HepG2 (cell line): ENCODE measurements at regions not wholly inside any gene's neighbourhood (a gene's known extent, or its start where the extent isn't known, plus 50 kb on each side); places are given as distances from the start of the nearest gene placed in this dataset.

Experiments used
- ATAC-seq: fragments of 200-7000 bp; cut with Tn5 transposase; 3 replicates; pipeline ENCODE4 v1.9.1; 2020; ENCODE audit warnings: mild to moderate bottlenecking, moderate library complexity
- BruUV-seq: library from RNA; stranded (reverse); fragments of 400-500 nt; replicated peaks from 2 replicates; lab custom pipeline; 2021; lab: Mats Ljungman, UMichigan
- CTCF ChIA-PET: fragments of 300-600 bp; formaldehyde crosslinking; extraction: SDS; loops from one replicate; lab custom pipeline; 2021; ENCODE audit warnings: low total read pairs, inconsistent platforms, low intra/inter-chr PET ratio; lab: Yijun Ruan, JAX
- POLR2A ChIA-PET: fragments of 350-600 bp; sonication (Branson Sonifier 250); formaldehyde crosslinking; loops from one replicate; lab custom pipeline; 2020; ENCODE audit warnings: antibody characterized with exemption, inconsistent platforms; lab: Yijun Ruan, JAX
- DNase-seq: peaks from one replicate; pipeline ENCODE4 v3.0.0-alpha.2; 2015; ENCODE audit warnings: low spot score
- FAIRE-seq: peaks from 3 replicates; lab custom pipeline; 2011; peaks lifted over from hg19 to GRCh38; lab: Jason Lieb, UNC
- H2AFZ ChIP-seq: one replicate; pipeline ENCODE4 v1.6.1; 2011; ENCODE audit warnings: low read length, inconsistent platforms
- H3K27ac ChIP-seq: fragments of 300-600 bp; 3 replicates; pipeline ENCODE4 v1.8.0; 2011; ENCODE audit warnings: mixed run types, mild to moderate bottlenecking, mixed read lengths, low read length, inconsistent platforms; ENCODE audit not compliant: insufficient read depth; ENCODE audit errors: extremely low read length
- H3K27me3 ChIP-seq, 2 experiments: fragments of 200-600 bp in 1 of 2; 2 replicates in 1 of 2; 3 replicates in 1 of 2; pipeline versions ENCODE4 v1.6.0 to v1.8.0; 2011; ENCODE audit warnings: low read length in 2 of 2, mild to moderate bottlenecking in 2 of 2, moderate library complexity in 2 of 2, inconsistent platforms in 1 of 2; ENCODE audit not compliant: insufficient read depth in 2 of 2, control insufficient read depth in 1 of 2
- H3K36me3 ChIP-seq, 2 experiments: fragments of 200-600 bp in 1 of 2; replicated peaks in 1 of 2; 2 replicates in 1 of 2; 3 replicates in 1 of 2; pipeline versions ENCODE4 v1.5.1 to v1.8.0; 2011; ENCODE audit warnings: low read length in 2 of 2, inconsistent platforms in 1 of 2; ENCODE audit not compliant: insufficient read depth in 2 of 2, control insufficient read depth in 1 of 2
- H3K4me1 ChIP-seq: 2 replicates; pipeline ENCODE4 v1.5.1; 2012; ENCODE audit warnings: low read length, inconsistent platforms; ENCODE audit not compliant: insufficient read depth
- H3K4me2 ChIP-seq: 2 replicates; pipeline ENCODE4 v1.6.0; 2011; ENCODE audit warnings: low read depth, low read length, inconsistent platforms
- H3K4me3 ChIP-seq, 3 experiments: fragments of 200-600 bp in 1 of 3; sonication (generic), shearing (Covaris generic) in 1 of 3; replicated peaks in 1 of 3; 2 replicates each; pipeline ENCODE4 v1.5.1; 2011 to 2016; ENCODE audit warnings: low read length in 3 of 3, inconsistent platforms in 2 of 3, low read depth in 2 of 3, mild to moderate bottlenecking in 2 of 3, control low read depth in 1 of 3, mixed read lengths in 1 of 3; ENCODE audit not compliant: insufficient read depth in 1 of 3
- H3K79me2 ChIP-seq: one replicate; pipeline ENCODE4 v1.6.1; 2011; ENCODE audit warnings: low read length, inconsistent platforms; ENCODE audit not compliant: insufficient read depth
- H3K9ac ChIP-seq: 2 replicates; pipeline ENCODE4 v1.6.0; 2011; ENCODE audit warnings: mild to moderate bottlenecking, low read depth, low read length, inconsistent platforms; ENCODE audit not compliant: insufficient read depth
- H3K9me3 ChIP-seq: 2 replicates; pipeline ENCODE4 v1.5.1; 2012; ENCODE audit warnings: mild to moderate bottlenecking, low read length
- H4K20me1 ChIP-seq: 2 replicates; pipeline ENCODE4 v1.6.0; 2011; ENCODE audit warnings: inconsistent platforms, mild to moderate bottlenecking, low read length, moderate library complexity; ENCODE audit not compliant: insufficient read depth
- E2F5 ChIP-seq: sonication (generic); formaldehyde crosslinking; conservative IDR thresholded peaks from 2 replicates; pipeline ENCODE4 v1.4.0; 2020; ENCODE audit warnings: missing genetic modification reagents
- HMG20B ChIP-seq: conservative IDR thresholded peaks from 2 replicates; pipeline ENCODE4 v1.6.1; 2016; ENCODE audit warnings: missing genetic modification reagents, missing compliant biosample characterization
- KDM6A ChIP-seq: IDR thresholded peaks from 2 replicates; pipeline ENCODE4 v1.6.1; 2016; ENCODE audit warnings: low read depth
- MAFF ChIP-seq: IDR thresholded peaks from 2 replicates; pipeline ENCODE4 v1.6.1; 2011; ENCODE audit warnings: low read depth, low read length, improper control_type of control experiment
- MAFK ChIP-seq, 2 experiments: IDR thresholded peaks in 1 of 2; conservative IDR thresholded peaks in 1 of 2; 2 replicates each; pipeline ENCODE4 v1.6.1; 2011; ENCODE audit warnings: improper control_type of control experiment in 2 of 2, low read length in 2 of 2
- ZKSCAN1 ChIP-seq: fragments of 150-350 bp; IDR thresholded peaks from 2 replicates; pipeline ENCODE4 v1.6.1; 2014; ENCODE audit warnings: low read length
- WGBS: methylation state at CpG from one replicate; pipeline ENCODE4 v1.1.6; 2017; ENCODE audit warnings: low lambda C conversion rate; 5-methylcytosine and 5-hydroxymethylcytosine counted together
- in situ Hi-C: cut with HindIII; loops from 2 replicates; pipeline ENCODE4 v1.10.0; 2017; ENCODE audit warnings: low pct_unique_long_range_greater_than_20kb; ENCODE audit not compliant: extremely low pct_ligation_motif_present
- intact Hi-C: fragments of 100-400 bp; cut with micrococcal nuclease; formaldehyde crosslinking; loops from one replicate; pipeline ENCODE4 v1.10.0; 2022; ENCODE audit not compliant: unreplicated experiment

GRCh38 chr9:73532985-73533384, 381.3 kb downstream of the ANXA1 start:
- no peak overlapping the region for H3K4me2 ChIP-seq
- no peaks in the 10 kb centered on the region for H3K4me1 ChIP-seq
- ChIA-PET POLR2A (no interaction called here), CTCF (no interaction called here)
- H3K9ac ChIP-seq, result no peak overlapping the region
- no TSS peak for BruUV-seq
- in situ Hi-C loops (no loop called here), intact Hi-C loops (no loop called here)
- under 1% methylated on average over 4 of the region's 4 CpGs for WGBS
- no peak overlapping the region for H2AFZ ChIP-seq
- FAIRE-seq, result no peak
- peak in 1 of 2 experiments; percentile 56; a peak in 2 of 4 replicates for TF ChIP-seq MAFK (conservative IDR thresholded peaks at IDR 0.05 in 1 of 2, IDR thresholded peaks at IDR 0.05 in 1 of 2; ENCODE audit: low read length in 2 of 2)
- no peak for TF ChIP-seq HMG20B (CRISPR knock-in tag)
- peak; percentile 30; the same call in 1 of the 2 replicates for TF ChIP-seq MAFF
- TF ChIP-seq KDM6A, result no peak
- TF ChIP-seq ZKSCAN1, result no peak
- no peaks in the 10 kb centered on the region for H3K79me2 ChIP-seq
- H3K4me3 ChIP-seq, result no peak overlapping the region
- H4K20me1 ChIP-seq, result no peaks in the 10 kb centered on the region
- H3K9me3 ChIP-seq, result no peaks in the 10 kb centered on the region
- no peaks in the 10 kb centered on the region for H3K27me3 ChIP-seq
- DNase-seq, result no peak
- no peaks in the 10 kb centered on the region for H3K36me3 ChIP-seq
- H3K27ac ChIP-seq, result no peak overlapping the region
- ATAC-seq, result no peak

GRCh38 chr9:73536403-73536802, 384.7 kb downstream of the ANXA1 start:
- Histone ChIP-seq H3K9ac (no peak overlapping the region), H2AFZ (no peak overlapping the region), H3K27me3 (no peaks in the 10 kb centered on the region), H3K4me3 (no peak overlapping the region), H3K9me3 (no peaks in the 10 kb centered on the region), H3K4me2 (no peak overlapping the region), H3K79me2 (no peaks in the 10 kb centered on the region), H4K20me1 (no peaks in the 10 kb centered on the region), H3K27ac (no peak overlapping the region), H3K36me3 (no peaks in the 10 kb centered on the region), H3K4me1 (peaks cover 16% of the 10 kb centered on the region)
- BruUV-seq, result no TSS peak
- ChIA-PET POLR2A (no interaction called here), CTCF (no interaction called here)
- 35% methylated on average over 2 of the region's 2 CpGs for WGBS
- ATAC-seq, result no peak
- intact Hi-C loops (no loop called here), in situ Hi-C loops (no loop called here)
- no peak for FAIRE-seq
- DNase-seq, result no peak
- no peak for TF ChIP-seq E2F5 (CRISPR knock-in tag)
